SU-DHL-6 (cell line): ENCODE measurements at regions not wholly inside any gene's neighbourhood (a gene's known extent, or its start where the extent isn't known, plus 50 kb on each side); places are given as distances from the start of the nearest gene placed in this dataset.

Experiments used
- H2AFZ ChIP-seq: fragments of 200-600 bp; sonication (generic); 2 replicates; pipeline ENCODE4 v1.6.1; 2014; ENCODE audit warnings: low read depth, mild to moderate bottlenecking, moderate library complexity, mixed read lengths, antibody characterized with exemption, low read length; ENCODE audit not compliant: severe bottlenecking
- H3F3A ChIP-seq: fragments of 200-600 bp; shearing (Covaris generic); 2 replicates; pipeline ENCODE4 v1.6.0; 2016; ENCODE audit warnings: antibody characterized with exemption, mild to moderate bottlenecking; ENCODE audit not compliant: insufficient read depth
- H3K27ac ChIP-seq: fragments of 200-600 bp; sonication (generic); 2 replicates; pipeline ENCODE4 v1.5.1; 2016; ENCODE audit warnings: low read depth, mild to moderate bottlenecking, low read length, moderate library complexity, mixed read lengths
- H3K27me3 ChIP-seq: fragments of 200-600 bp; sonication (generic), shearing (Covaris generic); 2 replicates; pipeline ENCODE4 v1.6.0; 2014; ENCODE audit warnings: mild to moderate bottlenecking, low read length
- H3K36me3 ChIP-seq: fragments of 200-600 bp; sonication (generic); 2 replicates; pipeline ENCODE4 v1.6.1; 2014; ENCODE audit warnings: mild to moderate bottlenecking, low read length, mixed read lengths
- H3K4me2 ChIP-seq: fragments of 300-600, 200-600 bp; shearing (Covaris generic), sonication (generic); 2 replicates; pipeline ENCODE4 v1.6.0; 2014; ENCODE audit warnings: low read length, low read depth, mild to moderate bottlenecking; ENCODE audit not compliant: poor library complexity, severe bottlenecking
- H3K4me3 ChIP-seq: fragments of 200-600 bp; sonication (generic); 2 replicates; pipeline ENCODE4 v1.5.1; 2014; ENCODE audit warnings: antibody characterized with exemption, low read length, mild to moderate bottlenecking, mixed read lengths; ENCODE audit not compliant: insufficient read depth, poor library complexity, severe bottlenecking
- H3K79me2 ChIP-seq: fragments of 200-600 bp; sonication (generic); 2 replicates; pipeline ENCODE4 v1.6.1; 2014; ENCODE audit warnings: mild to moderate bottlenecking, low read length, moderate library complexity; ENCODE audit not compliant: insufficient read depth
- H3K9ac ChIP-seq: fragments of 200-600 bp; sonication (generic); 2 replicates; pipeline ENCODE4 v1.7.0; 2014; ENCODE audit warnings: mild to moderate bottlenecking, low read length
- H3K9me2 ChIP-seq: fragments of 200-600 bp; sonication (generic); replicated peaks from 2 replicates; pipeline ENCODE4 v1.6.1; 2014; ENCODE audit warnings: low read length; ENCODE audit not compliant: insufficient read depth
- H3K9me3 ChIP-seq: fragments of 200-600 bp; sonication (generic); 2 replicates; pipeline ENCODE4 v1.6.1; 2014; ENCODE audit warnings: low read length, mixed read lengths; ENCODE audit not compliant: insufficient read depth
- H4K20me1 ChIP-seq: fragments of 200-600 bp; sonication (generic); 2 replicates; pipeline ENCODE4 v1.6.1; 2014; ENCODE audit warnings: low read depth, mild to moderate bottlenecking, antibody characterized with exemption, low read length, moderate library complexity, mixed read lengths
- CTCF ChIP-seq: fragments of 200-600 bp; sonication (generic); IDR thresholded peaks from one replicate; pipeline ENCODE4 v1.5.1; 2017; ENCODE audit warnings: antibody characterized with exemption, mild to moderate bottlenecking, low read length, moderate library complexity; ENCODE audit not compliant: insufficient read depth, poor library complexity, severe bottlenecking
- EZH2phosphoT487 ChIP-seq: fragments of 200-600 bp; sonication (generic), shearing (Covaris generic); conservative IDR thresholded peaks from 2 replicates; pipeline ENCODE4 v1.6.1; 2018; ENCODE audit warnings: mild to moderate bottlenecking, antibody characterized with exemption, low read length, moderate library complexity, mixed read lengths

DNA sequence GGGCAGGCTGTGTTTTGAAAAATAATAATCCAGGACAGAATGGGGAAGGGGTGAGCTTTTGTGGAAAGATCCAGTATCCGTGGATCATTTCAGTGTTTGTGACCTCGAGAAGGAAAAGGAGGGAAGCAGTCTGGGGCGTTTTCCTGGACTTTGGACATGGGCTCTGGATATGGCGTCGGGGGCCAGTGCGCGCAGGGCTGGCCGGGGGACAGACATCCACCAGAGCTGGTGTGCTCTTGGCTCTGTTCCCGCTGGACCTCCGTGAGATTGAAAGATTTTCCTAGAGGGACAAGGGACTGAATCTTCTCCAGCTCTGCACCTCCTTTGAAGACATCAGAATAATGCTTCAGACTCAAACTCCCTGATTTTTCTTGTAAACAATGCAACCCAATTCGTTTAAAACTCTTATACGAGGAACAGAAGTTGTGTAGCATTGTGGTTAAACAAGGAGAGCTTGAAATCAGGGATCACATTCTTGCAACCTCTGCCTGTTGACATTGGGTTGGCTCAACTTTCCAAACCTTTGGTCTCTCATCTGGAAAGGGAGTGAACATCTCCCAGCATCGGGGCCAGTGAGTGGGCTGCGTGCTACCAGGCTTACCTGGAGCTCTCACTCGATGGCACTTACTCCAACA is 75.9 kb downstream of the C16orf95 start:
- Histone ChIP-seq H3K9ac (no peak overlapping the region), H4K20me1 (no peaks in the 10 kb centered on the region), H3K79me2 (no peaks in the 10 kb centered on the region), H3K4me3 (no peak overlapping the region), H3K9me3 (no peaks in the 10 kb centered on the region), H3F3A (no peaks in the 10 kb centered on the region), H3K27me3 (no peaks in the 10 kb centered on the region), H3K36me3 (no peaks in the 10 kb centered on the region), H3K9me2 (no peaks in the 10 kb centered on the region), H3K4me2 (no peak overlapping the region), H3K27ac (no peak overlapping the region), H2AFZ (no peak overlapping the region)
- TF ChIP-seq CTCF = no peak
- no peak for TF ChIP-seq EZH2phosphoT487

- TF ChIP-seq EZH2phosphoT487 = no peak
- TF ChIP-seq CTCF = no peak
- H3K9me2 ChIP-seq = no peaks in the 10 kb centered on the region
- no peaks in the 10 kb centered on the region for H3K9me3 ChIP-seq
- H3F3A ChIP-seq = no peaks in the 10 kb centered on the region
- H3K27me3 ChIP-seq = no peaks in the 10 kb centered on the region
- no peaks in the 10 kb centered on the region for H3K36me3 ChIP-seq
- H3K79me2 ChIP-seq = no peaks in the 10 kb centered on the region
- no peak overlapping the region for H3K4me3 ChIP-seq
- H2AFZ ChIP-seq = no peak overlapping the region
- no peak overlapping the region for H3K27ac ChIP-seq
- H3K9ac ChIP-seq = no peak overlapping the region
- no peak overlapping the region for H3K4me2 ChIP-seq
- H4K20me1 ChIP-seq = no peaks in the 10 kb centered on the region
Measured at GRCh38 chr16:87243478-87243877, 73.7 kb downstream of the C16orf95 start.

- TF ChIP-seq EZH2phosphoT487 = no peak
- TF ChIP-seq CTCF = no peak
- Histone ChIP-seq H3K4me3 (no peak overlapping the region), H4K20me1 (no peaks in the 10 kb centered on the region), H3K79me2 (no peaks in the 10 kb centered on the region), H3K27ac (no peak overlapping the region), H3K9me3 (no peaks in the 10 kb centered on the region), H3K27me3 (no peaks in the 10 kb centered on the region), H3K36me3 (no peaks in the 10 kb centered on the region), H2AFZ (no peak overlapping the region), H3K9me2 (no peaks in the 10 kb centered on the region), H3K4me2 (no peak overlapping the region), H3K9ac (no peak overlapping the region), H3F3A (no peaks in the 10 kb centered on the region)
Measured at GRCh38 chr16:87244636-87245197, 72.5 kb downstream of the C16orf95 start.
